A549 (cell line): ENCODE measurements at regions not wholly inside any gene's neighbourhood (a gene's known extent, or its start where the extent isn't known, plus 50 kb on each side); places are given as distances from the start of the nearest gene placed in this dataset.
"Not testable (repeated sequence)": the region's sequence is repeated elsewhere in the genome, so short reads cannot be mapped to it uniquely, and the experiment has no call there.

Source experiments
- ATAC-seq, 2 experiments: fragments of 200-7000 bp in 1 of 2; fragments of >200 bp in 1 of 2; cut with Nextera tagmentation in 1 of 2; cut with Tn5 transposase in 1 of 2; 3 replicates each; pipeline versions ENCODE4 v1.8.0 to v1.9.1; 2018 to 2020; ENCODE audit warnings: mild to moderate bottlenecking in 1 of 2, moderate library complexity in 1 of 2
- CTCF ChIA-PET: fragments of 300-600 bp; sonication (Branson Sonifier 250); formaldehyde crosslinking; extraction: SDS; loops from one replicate; lab custom pipeline; 2021; ENCODE audit warnings: antibody characterized with exemption, inconsistent platforms; lab: Yijun Ruan, JAX
- POLR2A ChIA-PET: fragments of 350-600 bp; formaldehyde crosslinking; extraction: SDS; loops from one replicate; lab custom pipeline; 2021; ENCODE audit warnings: antibody characterized with exemption, inconsistent platforms; lab: Yijun Ruan, JAX
- DNase-seq, 2 experiments: peaks; one replicate each; pipeline versions ENCODE4 v3.0.0 to v3.0.0-alpha.2; 2011 to 2016; ENCODE audit warnings: low read depth in 1 of 2, low spot score in 1 of 2
- FAIRE-seq: peaks from 2 replicates; lab custom pipeline; 2011; peaks lifted over from hg19 to GRCh38; lab: Jason Lieb, UNC
- H3K27ac ChIP-seq, 2 experiments: fragments of >200 bp; sonication (Bioruptor Twin); formaldehyde crosslinking; 3 replicates each; pipeline ENCODE4 v1.5.1; 2016 to 2017
- H3K4me1 ChIP-seq: fragments of >200 bp; sonication (Bioruptor Twin); formaldehyde crosslinking; 3 replicates; pipeline ENCODE4 v1.6.1; 2016
- H3K4me2 ChIP-seq: fragments of >200 bp; sonication (Bioruptor Twin); formaldehyde crosslinking; 3 replicates; pipeline ENCODE4 v1.6.1; 2016
- H3K4me3 ChIP-seq: fragments of >200 bp; sonication (Bioruptor Twin); formaldehyde crosslinking; 3 replicates; pipeline ENCODE4 v1.5.1; 2016
- H3K9me3 ChIP-seq: fragments of >200 bp; sonication (Bioruptor Twin); formaldehyde crosslinking; 3 replicates; pipeline ENCODE4 v1.6.1; 2016
- CBX8 ChIP-seq: fragments of 200-600 bp; sonication (generic); IDR thresholded peaks from 2 replicates; pipeline ENCODE4 v1.6.1; 2016
- CHD2 ChIP-seq: fragments of 150-350 bp; IDR thresholded peaks from 2 replicates; pipeline ENCODE4 v1.6.1; 2014; ENCODE audit warnings: low read length; ENCODE audit not compliant: partially characterized antibody
- EHF ChIP-seq: fragments of 250-450 bp; sonication (Bioruptor Pico); IDR thresholded peaks from 2 replicates; pipeline ENCODE4 v1.5.0; 2020; ENCODE audit warnings: mild to moderate bottlenecking
- EHMT2 ChIP-seq: fragments of 200-600 bp; sonication (generic); IDR thresholded peaks from 2 replicates; pipeline ENCODE4 v1.6.1; 2016; ENCODE audit warnings: antibody characterized with exemption, low read depth, mild to moderate bottlenecking, moderate library complexity
- EP300 ChIP-seq, 2 experiments: fragments of >200 bp; sonication (Bioruptor Twin); formaldehyde crosslinking; IDR thresholded peaks; 2 replicates in 1 of 2; 3 replicates in 1 of 2; pipeline ENCODE4 v1.6.1; 2016 to 2017
- FOXS1 ChIP-seq: fragments of 250-450 bp; sonication (Bioruptor Pico); IDR thresholded peaks from 2 replicates; pipeline ENCODE4 v1.5.0; 2020; ENCODE audit warnings: mild to moderate bottlenecking, moderate library complexity
- HDAC2 ChIP-seq: fragments of 200-600 bp; sonication (generic); IDR thresholded peaks from 2 replicates; pipeline ENCODE4 v1.6.1; 2016
- HOXA7 ChIP-seq: fragments of 250-450 bp; sonication (Bioruptor Pico); IDR thresholded peaks from 2 replicates; pipeline ENCODE4 v1.5.0; 2020; ENCODE audit warnings: mild to moderate bottlenecking, moderate library complexity
- MAZ ChIP-seq: fragments of 150-350 bp; IDR thresholded peaks from 2 replicates; pipeline ENCODE4 v1.6.1; 2014; ENCODE audit warnings: antibody characterized with exemption, low read depth, low read length, borderline replicate concordance
- NPAS2 ChIP-seq: fragments of 250-450 bp; sonication (Bioruptor Pico); IDR thresholded peaks from 2 replicates; pipeline ENCODE4 v1.8.0; 2022; ENCODE audit warnings: mild to moderate bottlenecking, moderate library complexity, borderline replicate concordance
- RAD21 ChIP-seq, 2 experiments: fragments of >200 bp in 1 of 2; sonication (Bioruptor Twin) in 1 of 2; formaldehyde crosslinking in 1 of 2; IDR thresholded peaks in 1 of 2; conservative IDR thresholded peaks in 1 of 2; 2 replicates in 1 of 2; 3 replicates in 1 of 2; pipeline ENCODE4 v1.6.1; 2012 to 2018; ENCODE audit warnings: inconsistent platforms in 1 of 2
- RCOR1 ChIP-seq: fragments of 150-350 bp; IDR thresholded peaks from 2 replicates; pipeline ENCODE4 v1.6.1; 2014; ENCODE audit warnings: antibody characterized with exemption, low read length, low read depth
- SMC3 ChIP-seq: fragments of >200 bp; sonication (Bioruptor Twin); formaldehyde crosslinking; IDR thresholded peaks from 3 replicates; pipeline ENCODE4 v1.6.1; 2018; ENCODE audit warnings: inconsistent platforms
- TFCP2L1 ChIP-seq: fragments of 250-450 bp; sonication (Bioruptor Pico); IDR thresholded peaks from 2 replicates; pipeline ENCODE4 v1.5.0; 2021; ENCODE audit warnings: mild to moderate bottlenecking
- TP53 ChIP-seq: fragments of 250-450 bp; sonication (Bioruptor Pico); IDR thresholded peaks from 2 replicates; pipeline ENCODE4 v1.5.0; 2021; ENCODE audit warnings: mild to moderate bottlenecking, moderate library complexity
- ZC3H11A ChIP-seq: fragments of 450-650 bp; IDR thresholded peaks from 2 replicates; pipeline ENCODE4 v1.6.1; 2014; ENCODE audit warnings: antibody characterized with exemption, mild to moderate bottlenecking
- ZFP36 ChIP-seq: fragments of 450-650 bp; IDR thresholded peaks from 2 replicates; pipeline ENCODE4 v1.6.1; 2014; ENCODE audit warnings: borderline replicate concordance; ENCODE audit not compliant: partially characterized antibody
- ZSCAN20 ChIP-seq: fragments of 250-450 bp; sonication (Bioruptor Pico); IDR thresholded peaks from 2 replicates; pipeline ENCODE4 v1.8.0; 2022; ENCODE audit warnings: mild to moderate bottlenecking, moderate library complexity
- WGBS: methylation state at CpG from one replicate; pipeline ENCODE4 v1.1.6; 2017; ENCODE audit errors: missing lambda C conversion rate; 5-methylcytosine and 5-hydroxymethylcytosine counted together
- TF ChIP-seq, protein P1 (sequence below): fragments of 250-450 bp; sonication (Bioruptor Pico); IDR thresholded peaks from 2 replicates; pipeline ENCODE4 v1.5.0; 2021; ENCODE audit warnings: mild to moderate bottlenecking, moderate library complexity, borderline replicate concordance
- TF ChIP-seq, protein P2 (sequence below): fragments of 200-600 bp; sonication (generic); IDR thresholded peaks from 2 replicates; pipeline ENCODE4 v1.6.1; 2016; ENCODE audit warnings: antibody characterized with exemption, mild to moderate bottlenecking, moderate library complexity
- TF ChIP-seq, protein P3 (sequence below): fragments of >200 bp; sonication (Bioruptor Twin); formaldehyde crosslinking; IDR thresholded peaks from 3 replicates; pipeline ENCODE4 v1.5.1; 2016

DNA sequence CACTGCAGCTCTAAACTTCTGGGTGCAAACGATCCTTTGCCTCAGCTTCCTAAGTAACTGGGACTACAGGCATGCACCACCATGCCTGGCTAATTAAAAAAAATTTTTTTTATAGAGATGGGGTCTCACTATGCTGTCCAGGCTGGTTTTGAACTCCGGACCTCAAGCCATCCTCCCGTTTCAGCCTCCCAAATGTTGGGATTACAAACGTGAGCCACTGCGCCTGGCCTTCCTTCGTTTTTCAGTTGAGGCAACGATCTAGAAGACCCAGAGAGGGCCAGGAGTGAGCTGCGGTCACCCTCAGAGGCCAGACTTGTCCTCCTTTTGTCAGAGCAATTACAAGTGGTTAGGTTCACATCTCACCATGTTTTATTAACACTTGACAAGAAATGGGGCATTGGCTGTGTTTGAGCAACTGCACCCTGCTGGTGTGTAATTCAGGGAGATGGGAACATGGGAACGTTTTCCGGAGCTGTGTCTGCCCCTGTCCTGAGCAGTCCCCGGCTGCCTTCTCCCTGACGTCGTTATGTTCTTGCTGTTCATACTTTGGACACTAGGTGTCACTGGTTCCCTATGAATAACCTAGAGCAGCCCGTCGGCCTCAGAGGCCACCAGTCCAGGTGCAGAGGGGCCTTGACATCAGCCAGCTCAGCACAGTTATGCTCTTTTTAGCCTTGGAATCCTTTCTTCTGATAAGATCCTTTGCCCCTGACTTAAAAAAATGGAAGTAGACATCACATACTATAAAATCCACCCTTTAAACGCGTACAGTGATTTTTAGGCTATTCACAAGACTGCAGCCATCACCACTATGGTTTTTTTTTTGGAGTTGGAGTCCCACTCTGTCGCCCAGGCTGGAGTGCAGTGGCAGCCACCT is 375.0 kb downstream of the TYW1 start:
- peak; percentile 95 to 99 for ATAC-seq
- Histone ChIP-seq H3K9me3 (peaks cover 5% of the 10 kb centered on the region; the same call in 2 of the 3 replicates), H3K4me2 (peak overlapping the region; percentile 67), H3K27ac (no peak overlapping the region), H3K4me1 (peaks cover 4% of the 10 kb centered on the region; the same call in 1 of the 3 replicates), H3K4me3 (no peak overlapping the region)
- ChIA-PET POLR2A (no interaction called here), CTCF (interaction anchor here (0.6 to 3.1 kb wide), 20 partner anchors 8 to 1858 kb away, joined by 3 to 14 read pairs (median 4); no protein-coding TSS in a partner anchor)
- DNase-seq = peak; percentile 71 to 87
- 21% methylated on average over 18 of the region's 18 CpGs for WGBS
- TF ChIP-seq TFCP2L1 = no peak
- TF ChIP-seq EHF (CRISPR knock-in tag) = no peak
- TF ChIP-seq ZC3H11A = no peak
- no peak for TF ChIP-seq RCOR1
- TF ChIP-seq, protein P1, sequence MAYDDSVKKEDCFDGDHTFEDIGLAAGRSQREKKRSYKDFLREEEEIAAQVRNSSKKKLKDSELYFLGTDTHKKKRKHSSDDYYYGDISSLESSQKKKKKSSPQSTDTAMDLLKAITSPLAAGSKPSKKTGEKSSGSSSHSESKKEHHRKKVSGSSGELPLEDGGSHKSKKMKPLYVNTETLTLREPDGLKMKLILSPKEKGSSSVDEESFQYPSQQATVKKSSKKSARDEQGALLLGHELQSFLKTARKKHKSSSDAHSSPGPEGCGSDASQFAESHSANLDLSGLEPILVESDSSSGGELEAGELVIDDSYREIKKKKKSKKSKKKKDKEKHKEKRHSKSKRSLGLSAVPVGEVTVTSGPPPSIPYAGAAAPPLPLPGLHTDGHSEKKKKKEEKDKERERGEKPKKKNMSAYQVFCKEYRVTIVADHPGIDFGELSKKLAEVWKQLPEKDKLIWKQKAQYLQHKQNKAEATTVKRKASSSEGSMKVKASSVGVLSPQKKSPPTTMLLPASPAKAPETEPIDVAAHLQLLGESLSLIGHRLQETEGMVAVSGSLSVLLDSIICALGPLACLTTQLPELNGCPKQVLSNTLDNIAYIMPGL (CRISPR knock-in tag) = no peak
- no peak for TF ChIP-seq ZSCAN20 (CRISPR knock-in tag)
- TF ChIP-seq SMC3 = peak; percentile 60; the same call in 2 of the 3 replicates
- no peak for TF ChIP-seq EHMT2
- no peak for TF ChIP-seq EP300 (IDR thresholded peaks at IDR 0.05)
- TF ChIP-seq, protein P2, sequence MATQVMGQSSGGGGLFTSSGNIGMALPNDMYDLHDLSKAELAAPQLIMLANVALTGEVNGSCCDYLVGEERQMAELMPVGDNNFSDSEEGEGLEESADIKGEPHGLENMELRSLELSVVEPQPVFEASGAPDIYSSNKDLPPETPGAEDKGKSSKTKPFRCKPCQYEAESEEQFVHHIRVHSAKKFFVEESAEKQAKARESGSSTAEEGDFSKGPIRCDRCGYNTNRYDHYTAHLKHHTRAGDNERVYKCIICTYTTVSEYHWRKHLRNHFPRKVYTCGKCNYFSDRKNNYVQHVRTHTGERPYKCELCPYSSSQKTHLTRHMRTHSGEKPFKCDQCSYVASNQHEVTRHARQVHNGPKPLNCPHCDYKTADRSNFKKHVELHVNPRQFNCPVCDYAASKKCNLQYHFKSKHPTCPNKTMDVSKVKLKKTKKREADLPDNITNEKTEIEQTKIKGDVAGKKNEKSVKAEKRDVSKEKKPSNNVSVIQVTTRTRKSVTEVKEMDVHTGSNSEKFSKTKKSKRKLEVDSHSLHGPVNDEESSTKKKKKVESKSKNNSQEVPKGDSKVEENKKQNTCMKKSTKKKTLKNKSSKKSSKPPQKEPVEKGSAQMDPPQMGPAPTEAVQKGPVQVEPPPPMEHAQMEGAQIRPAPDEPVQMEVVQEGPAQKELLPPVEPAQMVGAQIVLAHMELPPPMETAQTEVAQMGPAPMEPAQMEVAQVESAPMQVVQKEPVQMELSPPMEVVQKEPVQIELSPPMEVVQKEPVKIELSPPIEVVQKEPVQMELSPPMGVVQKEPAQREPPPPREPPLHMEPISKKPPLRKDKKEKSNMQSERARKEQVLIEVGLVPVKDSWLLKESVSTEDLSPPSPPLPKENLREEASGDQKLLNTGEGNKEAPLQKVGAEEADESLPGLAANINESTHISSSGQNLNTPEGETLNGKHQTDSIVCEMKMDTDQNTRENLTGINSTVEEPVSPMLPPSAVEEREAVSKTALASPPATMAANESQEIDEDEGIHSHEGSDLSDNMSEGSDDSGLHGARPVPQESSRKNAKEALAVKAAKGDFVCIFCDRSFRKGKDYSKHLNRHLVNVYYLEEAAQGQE = no peak
- no peak for TF ChIP-seq TP53 (CRISPR knock-in tag)
- TF ChIP-seq NPAS2 (CRISPR knock-in tag) = no peak
- TF ChIP-seq CHD2 = no peak
- no peak for TF ChIP-seq FOXS1 (CRISPR knock-in tag)
- no peak for TF ChIP-seq HOXA7
- TF ChIP-seq ZFP36 = no peak
- TF ChIP-seq, protein P3, sequence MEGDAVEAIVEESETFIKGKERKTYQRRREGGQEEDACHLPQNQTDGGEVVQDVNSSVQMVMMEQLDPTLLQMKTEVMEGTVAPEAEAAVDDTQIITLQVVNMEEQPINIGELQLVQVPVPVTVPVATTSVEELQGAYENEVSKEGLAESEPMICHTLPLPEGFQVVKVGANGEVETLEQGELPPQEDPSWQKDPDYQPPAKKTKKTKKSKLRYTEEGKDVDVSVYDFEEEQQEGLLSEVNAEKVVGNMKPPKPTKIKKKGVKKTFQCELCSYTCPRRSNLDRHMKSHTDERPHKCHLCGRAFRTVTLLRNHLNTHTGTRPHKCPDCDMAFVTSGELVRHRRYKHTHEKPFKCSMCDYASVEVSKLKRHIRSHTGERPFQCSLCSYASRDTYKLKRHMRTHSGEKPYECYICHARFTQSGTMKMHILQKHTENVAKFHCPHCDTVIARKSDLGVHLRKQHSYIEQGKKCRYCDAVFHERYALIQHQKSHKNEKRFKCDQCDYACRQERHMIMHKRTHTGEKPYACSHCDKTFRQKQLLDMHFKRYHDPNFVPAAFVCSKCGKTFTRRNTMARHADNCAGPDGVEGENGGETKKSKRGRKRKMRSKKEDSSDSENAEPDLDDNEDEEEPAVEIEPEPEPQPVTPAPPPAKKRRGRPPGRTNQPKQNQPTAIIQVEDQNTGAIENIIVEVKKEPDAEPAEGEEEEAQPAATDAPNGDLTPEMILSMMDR = peak; percentile 80
- TF ChIP-seq MAZ = no peak
- no peak for TF ChIP-seq CBX8
- TF ChIP-seq HDAC2 = no peak
- TF ChIP-seq RAD21 (conservative IDR thresholded peaks at IDR 0.05 in 1 of 2, IDR thresholded peaks at IDR 0.05 in 1 of 2) = peak; percentile 87 to 91
- peak; percentile 18 for FAIRE-seq

DNA sequence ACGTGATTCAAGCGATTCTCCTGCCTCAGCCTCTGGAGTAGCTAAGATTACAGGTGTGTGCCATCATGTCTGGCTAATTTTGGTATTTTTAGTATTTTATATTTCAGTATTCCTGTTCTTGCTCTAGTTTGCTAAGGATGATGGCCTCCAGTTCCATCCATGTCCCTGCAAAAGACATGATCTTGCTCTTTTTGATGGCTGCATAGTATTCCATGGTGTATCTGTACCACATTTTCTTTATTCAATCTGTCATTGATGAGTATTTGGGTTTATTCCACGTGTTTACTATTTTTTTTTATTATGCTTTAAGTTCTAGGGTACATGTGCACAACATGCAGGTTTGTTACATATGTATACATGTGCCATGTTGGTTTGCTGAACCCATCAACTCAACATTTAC is 376.8 kb downstream of the TYW1 start:
- H3K4me2 ChIP-seq, H3K27ac ChIP-seq, H3K4me1 ChIP-seq, H3K4me3 ChIP-seq, DNase-seq, FAIRE-seq, ATAC-seq, H3K9me3 ChIP-seq, POLR2A ChIA-PET: not testable (repeated sequence)
- CTCF ChIA-PET = interaction anchor here (3.1 kb wide), 1 partner anchor 14 kb away, joined by 10 read pairs; no protein-coding TSS in a partner anchor
- WGBS = 1% methylated on average over 3 of the region's 3 CpGs
